ENCODE measurements at regions not wholly inside any gene's neighbourhood (a gene's known extent, or its start where the extent isn't known, plus 50 kb on each side); places are given as distances from the start of the nearest gene placed in this dataset.

DNA sequence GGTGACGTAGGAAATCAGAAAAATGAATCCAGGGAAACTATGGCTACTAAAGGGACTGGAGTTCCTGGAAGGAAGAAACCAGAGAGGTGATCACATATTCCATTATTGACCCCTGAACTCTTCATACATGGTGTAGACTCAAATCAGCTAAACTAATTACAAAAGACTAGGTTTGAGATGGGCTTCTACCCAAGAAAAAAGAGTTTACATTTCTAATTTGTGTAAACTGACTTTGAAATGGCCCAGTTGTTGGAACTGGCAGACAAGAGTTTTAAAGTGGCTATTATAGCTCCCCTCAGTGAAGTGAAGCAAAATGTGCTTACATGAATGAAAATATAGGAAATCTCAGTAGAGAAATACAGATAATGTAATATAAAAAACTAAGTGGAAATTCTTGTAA, 1619.4 kb upstream of the SEL1L start:
- H3K4me1 ChIP-seq: no peaks in the 10 kb centered on the region
- no peak overlapping the region for H3K4me3 ChIP-seq
- intact Hi-C loops (cut with DNase I): no loop called here
- DNase-seq (no peak), ATAC-seq (no peak)
- no peaks in the 10 kb centered on the region for H3K36me3 ChIP-seq
- 49 to 65% (median 60%) methylated on average over 1 of the region's 1 CpG for WGBS, 4 donors
- H3K9me3 ChIP-seq: no peaks in the 10 kb centered on the region
- TF ChIP-seq, protein P1, sequence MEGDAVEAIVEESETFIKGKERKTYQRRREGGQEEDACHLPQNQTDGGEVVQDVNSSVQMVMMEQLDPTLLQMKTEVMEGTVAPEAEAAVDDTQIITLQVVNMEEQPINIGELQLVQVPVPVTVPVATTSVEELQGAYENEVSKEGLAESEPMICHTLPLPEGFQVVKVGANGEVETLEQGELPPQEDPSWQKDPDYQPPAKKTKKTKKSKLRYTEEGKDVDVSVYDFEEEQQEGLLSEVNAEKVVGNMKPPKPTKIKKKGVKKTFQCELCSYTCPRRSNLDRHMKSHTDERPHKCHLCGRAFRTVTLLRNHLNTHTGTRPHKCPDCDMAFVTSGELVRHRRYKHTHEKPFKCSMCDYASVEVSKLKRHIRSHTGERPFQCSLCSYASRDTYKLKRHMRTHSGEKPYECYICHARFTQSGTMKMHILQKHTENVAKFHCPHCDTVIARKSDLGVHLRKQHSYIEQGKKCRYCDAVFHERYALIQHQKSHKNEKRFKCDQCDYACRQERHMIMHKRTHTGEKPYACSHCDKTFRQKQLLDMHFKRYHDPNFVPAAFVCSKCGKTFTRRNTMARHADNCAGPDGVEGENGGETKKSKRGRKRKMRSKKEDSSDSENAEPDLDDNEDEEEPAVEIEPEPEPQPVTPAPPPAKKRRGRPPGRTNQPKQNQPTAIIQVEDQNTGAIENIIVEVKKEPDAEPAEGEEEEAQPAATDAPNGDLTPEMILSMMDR (IDR thresholded peaks at IDR 0.05): no peak
- TF ChIP-seq POLR2A (IDR thresholded peaks at IDR 0.05): no peak
- no peak overlapping the region for H3K27ac ChIP-seq
- H3K27me3 ChIP-seq: no peaks in the 10 kb centered on the region

GRCh38 chr14:83162361-83162929, 1628.8 kb upstream of the SEL1L start:
- Histone ChIP-seq H3K36me3 (no peaks in the 10 kb centered on the region), H3K4me3 (no peak overlapping the region), H3K27ac (no peak overlapping the region), H3K27me3 (no peaks in the 10 kb centered on the region), H3K9me3 (no peaks in the 10 kb centered on the region), H3K4me1 (no peaks in the 10 kb centered on the region)
- DNase-seq (no peak), ATAC-seq (no peak)
- 76 to 84% (median 81%) methylated on average over 5 of the region's 5 CpGs for WGBS, 4 donors
- intact Hi-C loops (cut with DNase I): no loop called here
- TF ChIP-seq, protein P1 (IDR thresholded peaks at IDR 0.05): no peak
- no peak for TF ChIP-seq POLR2A (IDR thresholded peaks at IDR 0.05)

- DNase-seq: no peak
- ATAC-seq: no peak
- no peak for TF ChIP-seq POLR2A (IDR thresholded peaks at IDR 0.05)
- TF ChIP-seq, protein P1 (IDR thresholded peaks at IDR 0.05): no peak
- no peaks in the 10 kb centered on the region for H3K36me3 ChIP-seq
- no peaks in the 10 kb centered on the region for H3K4me1 ChIP-seq
- no peak overlapping the region for H3K27ac ChIP-seq
- intact Hi-C loops (cut with DNase I): no loop called here
- 62 to 72% (median 69%) methylated on average over 4 of the region's 4 CpGs for WGBS, 4 donors
- H3K4me3 ChIP-seq: no peak overlapping the region
- H3K9me3 ChIP-seq: no peaks in the 10 kb centered on the region
- H3K27me3 ChIP-seq: no peaks in the 10 kb centered on the region
Measured at GRCh38 chr14:83163016-83163415, 1629.4 kb upstream of the SEL1L start.

DNA sequence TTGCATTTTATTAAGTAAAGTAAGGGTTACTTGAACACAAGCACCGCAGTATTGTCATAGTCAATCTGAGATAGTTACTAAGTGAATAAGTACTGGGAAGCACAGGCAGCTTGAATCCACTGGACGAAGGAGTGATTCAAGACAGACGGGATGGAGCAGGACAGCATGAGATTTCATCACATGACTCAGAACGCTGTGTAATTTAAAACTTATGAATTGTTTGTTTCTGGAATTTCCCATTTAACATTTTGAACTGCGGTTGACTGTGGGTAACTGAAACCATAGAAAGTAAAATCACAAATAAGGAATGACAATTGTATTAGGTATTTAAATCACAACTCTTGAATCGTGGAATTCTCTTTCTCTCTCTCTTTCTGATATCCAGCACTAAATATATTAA, 1630.4 kb upstream of the SEL1L start:
- TF ChIP-seq, protein P1 (IDR thresholded peaks at IDR 0.05): no peak
- no peak for TF ChIP-seq POLR2A (IDR thresholded peaks at IDR 0.05)
- ATAC-seq: no peak

More for the DNA sequence above, 1630.4 kb upstream of the SEL1L start:
- no peaks in the 10 kb centered on the region for H3K9me3 ChIP-seq
- intact Hi-C loops (cut with DNase I): no loop called here
- no peak overlapping the region for H3K4me3 ChIP-seq
- no peaks in the 10 kb centered on the region for H3K4me1 ChIP-seq
- WGBS, 4 donors: 46 to 52% (median 48%) methylated on average over 6 of the region's 6 CpGs
- H3K36me3 ChIP-seq: no peaks in the 10 kb centered on the region
- H3K27me3 ChIP-seq: no peaks in the 10 kb centered on the region
- H3K27ac ChIP-seq: no peak overlapping the region
- DNase-seq: no peak
